ENCODE measurements at regions not wholly inside any gene's neighbourhood (a gene's known extent, or its start where the extent isn't known, plus 50 kb on each side); places are given as distances from the start of the nearest gene placed in this dataset.

GRCh38 chr7:28356619-28357018 lies 55.7 kb upstream of the CREB5 start:
- no peak for TF ChIP-seq CTCF (IDR thresholded peaks at IDR 0.05)

GRCh38 chr7:28358423-28358868 lies 53.9 kb upstream of the CREB5 start:
- TF ChIP-seq CTCF (IDR thresholded peaks at IDR 0.05): no peak

- TF ChIP-seq CTCF (IDR thresholded peaks at IDR 0.05): no peak
These were observed 51.6 kb upstream of the CREB5 start for GRCh38 chr7:28360739-28361138.

GRCh38 chr7:28361551-28361950 lies 50.8 kb upstream of the CREB5 start:
- TF ChIP-seq CTCF (IDR thresholded peaks at IDR 0.05): no peak

GRCh38 chr7:28362182-28362581 lies 50.1 kb upstream of the CREB5 start:
- no peak for TF ChIP-seq CTCF (IDR thresholded peaks at IDR 0.05)
